Rectal smooth muscle tissue (tissue), 1 donor: ENCODE measurements at regions not wholly inside any gene's neighbourhood (a gene's known extent, or its start where the extent isn't known, plus 50 kb on each side); places are given as distances from the start of the nearest gene placed in this dataset.

Source experiments
- H3K27ac ChIP-seq: one replicate; pipeline ENCODE4 v1.7.0; 2013; ENCODE audit warnings: low read depth, low read length, inconsistent platforms
- H3K27me3 ChIP-seq: one replicate; pipeline ENCODE4 v1.7.0; 2013; ENCODE audit warnings: low read length; ENCODE audit not compliant: control insufficient read depth, insufficient read depth
- H3K36me3 ChIP-seq: one replicate; pipeline ENCODE4 v1.7.0; 2013; ENCODE audit warnings: low read length; ENCODE audit not compliant: control insufficient read depth, insufficient read depth
- H3K4me1 ChIP-seq: one replicate; pipeline ENCODE4 v1.7.0; 2013; ENCODE audit warnings: low read length; ENCODE audit not compliant: control insufficient read depth, insufficient read depth
- H3K4me3 ChIP-seq: one replicate; pipeline ENCODE4 v1.7.0; 2013; ENCODE audit warnings: low read length
- H3K9ac ChIP-seq: one replicate; pipeline ENCODE4 v1.7.0; 2013; ENCODE audit warnings: low read length

- Histone ChIP-seq H3K27ac (no peak overlapping the region), H3K27me3 (no peaks in the 10 kb centered on the region), H3K36me3 (no peaks in the 10 kb centered on the region), H3K4me1 (no peaks in the 10 kb centered on the region), H3K9ac (no peak overlapping the region), H3K4me3 (no peak overlapping the region)
Measured at GRCh38 chr20:55740076-55740475, 265.2 kb downstream of the CBLN4 start.

- H3K4me1 ChIP-seq, result no peaks in the 10 kb centered on the region
- H3K27me3 ChIP-seq, result no peaks in the 10 kb centered on the region
- no peak overlapping the region for H3K27ac ChIP-seq
- H3K4me3 ChIP-seq, result no peak overlapping the region
- H3K9ac ChIP-seq, result no peak overlapping the region
- H3K36me3 ChIP-seq, result no peaks in the 10 kb centered on the region
Measured at GRCh38 chr20:55730321-55730720, 275.0 kb downstream of the CBLN4 start.

- Histone ChIP-seq H3K27me3 (no peaks in the 10 kb centered on the region), H3K4me3 (no peak overlapping the region), H3K36me3 (no peaks in the 10 kb centered on the region), H3K9ac (no peak overlapping the region), H3K27ac (no peak overlapping the region), H3K4me1 (no peaks in the 10 kb centered on the region)
Measured at GRCh38 chr20:55714736-55715135, 290.6 kb downstream of the CBLN4 start.

GRCh38 chr20:55714082-55714481, 291.2 kb downstream of the CBLN4 start:
- no peak overlapping the region for H3K9ac ChIP-seq
- no peaks in the 10 kb centered on the region for H3K36me3 ChIP-seq
- no peak overlapping the region for H3K4me3 ChIP-seq
- H3K27me3 ChIP-seq, result no peaks in the 10 kb centered on the region
- H3K27ac ChIP-seq, result no peak overlapping the region
- no peaks in the 10 kb centered on the region for H3K4me1 ChIP-seq

- no peaks in the 10 kb centered on the region for H3K36me3 ChIP-seq
Measured at GRCh38 chr20:55704458-55704857, 300.9 kb downstream of the CBLN4 start.

GRCh38 chr20:55701467-55701866, 303.9 kb downstream of the CBLN4 start:
- no peak overlapping the region for H3K9ac ChIP-seq
- no peak overlapping the region for H3K27ac ChIP-seq
- H3K27me3 ChIP-seq, result no peaks in the 10 kb centered on the region
- no peaks in the 10 kb centered on the region for H3K4me1 ChIP-seq
- H3K36me3 ChIP-seq, result no peaks in the 10 kb centered on the region
- no peak overlapping the region for H3K4me3 ChIP-seq

More at GRCh38 chr20:55704458-55704857, 300.9 kb downstream of the CBLN4 start:
- no peaks in the 10 kb centered on the region for H3K4me1 ChIP-seq
- no peak overlapping the region for H3K4me3 ChIP-seq
- no peak overlapping the region for H3K27ac ChIP-seq
- no peak overlapping the region for H3K9ac ChIP-seq
- no peaks in the 10 kb centered on the region for H3K27me3 ChIP-seq

- no peaks in the 10 kb centered on the region for H3K36me3 ChIP-seq
- H3K27me3 ChIP-seq, result no peaks in the 10 kb centered on the region
- H3K27ac ChIP-seq, result no peak overlapping the region
- H3K4me3 ChIP-seq, result no peak overlapping the region
- H3K4me1 ChIP-seq, result no peaks in the 10 kb centered on the region
- no peak overlapping the region for H3K9ac ChIP-seq
Measured at GRCh38 chr20:55696520-55696919, 308.8 kb downstream of the CBLN4 start.

- no peaks in the 10 kb centered on the region for H3K27me3 ChIP-seq
- no peak overlapping the region for H3K4me3 ChIP-seq
- no peak overlapping the region for H3K27ac ChIP-seq
- no peaks in the 10 kb centered on the region for H3K36me3 ChIP-seq
- H3K4me1 ChIP-seq, result no peaks in the 10 kb centered on the region
- no peak overlapping the region for H3K9ac ChIP-seq
Measured at GRCh38 chr20:55693641-55694040, 311.7 kb downstream of the CBLN4 start.

- H3K36me3 ChIP-seq, result no peaks in the 10 kb centered on the region
- no peak overlapping the region for H3K9ac ChIP-seq
- no peak overlapping the region for H3K4me3 ChIP-seq
- no peaks in the 10 kb centered on the region for H3K27me3 ChIP-seq
- H3K27ac ChIP-seq, result no peak overlapping the region
- H3K4me1 ChIP-seq, result no peaks in the 10 kb centered on the region
Measured at GRCh38 chr20:55685841-55686240, 319.5 kb downstream of the CBLN4 start.

GRCh38 chr20:55685425-55685824, 319.9 kb downstream of the CBLN4 start:
- Histone ChIP-seq H3K36me3 (no peaks in the 10 kb centered on the region), H3K4me1 (no peaks in the 10 kb centered on the region), H3K9ac (no peak overlapping the region), H3K27me3 (no peaks in the 10 kb centered on the region), H3K27ac (no peak overlapping the region), H3K4me3 (no peak overlapping the region)

GRCh38 chr20:55684578-55684977, 320.7 kb downstream of the CBLN4 start:
- H3K4me3 ChIP-seq, result no peak overlapping the region
- no peak overlapping the region for H3K27ac ChIP-seq
- no peaks in the 10 kb centered on the region for H3K4me1 ChIP-seq
- no peaks in the 10 kb centered on the region for H3K36me3 ChIP-seq
- H3K9ac ChIP-seq, result no peak overlapping the region
- H3K27me3 ChIP-seq, result no peaks in the 10 kb centered on the region

GRCh38 chr20:55678970-55679667, 326.2 kb downstream of the CBLN4 start:
- H3K36me3 ChIP-seq, result no peaks in the 10 kb centered on the region
- H3K4me1 ChIP-seq, result no peaks in the 10 kb centered on the region
- H3K4me3 ChIP-seq, result no peak overlapping the region
- no peaks in the 10 kb centered on the region for H3K27me3 ChIP-seq
- no peak overlapping the region for H3K27ac ChIP-seq
- H3K9ac ChIP-seq, result no peak overlapping the region

- Histone ChIP-seq H3K27ac (no peak overlapping the region), H3K27me3 (no peaks in the 10 kb centered on the region), H3K9ac (no peak overlapping the region), H3K4me3 (no peak overlapping the region), H3K4me1 (no peaks in the 10 kb centered on the region), H3K36me3 (no peaks in the 10 kb centered on the region)
Measured at GRCh38 chr20:55678126-55678525, 327.2 kb downstream of the CBLN4 start.
